ENCODE measurements at regions not wholly inside any gene's neighbourhood (a gene's known extent, or its start where the extent isn't known, plus 50 kb on each side); places are given as distances from the start of the nearest gene placed in this dataset.

DNA sequence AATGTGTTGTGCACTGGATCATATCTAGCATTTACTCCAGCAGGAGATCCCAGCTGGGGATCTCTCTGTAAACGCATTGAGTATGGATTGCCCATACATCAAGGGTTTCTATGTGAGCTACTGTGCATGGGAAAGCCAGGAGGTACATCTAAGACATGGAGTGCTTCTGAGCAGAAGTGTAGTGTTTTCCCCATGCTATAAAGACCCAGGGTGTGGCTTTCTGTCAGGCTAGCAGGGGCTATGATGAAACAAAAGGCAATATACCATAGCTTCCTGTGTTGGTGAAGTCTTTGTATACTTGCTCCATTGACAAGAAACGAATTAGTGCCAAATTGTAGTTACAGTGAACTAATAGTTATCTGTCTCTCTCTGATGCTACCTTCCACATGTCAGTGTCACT is 329.3 kb upstream of the TLE4 start:
- TF ChIP-seq, protein P1, sequence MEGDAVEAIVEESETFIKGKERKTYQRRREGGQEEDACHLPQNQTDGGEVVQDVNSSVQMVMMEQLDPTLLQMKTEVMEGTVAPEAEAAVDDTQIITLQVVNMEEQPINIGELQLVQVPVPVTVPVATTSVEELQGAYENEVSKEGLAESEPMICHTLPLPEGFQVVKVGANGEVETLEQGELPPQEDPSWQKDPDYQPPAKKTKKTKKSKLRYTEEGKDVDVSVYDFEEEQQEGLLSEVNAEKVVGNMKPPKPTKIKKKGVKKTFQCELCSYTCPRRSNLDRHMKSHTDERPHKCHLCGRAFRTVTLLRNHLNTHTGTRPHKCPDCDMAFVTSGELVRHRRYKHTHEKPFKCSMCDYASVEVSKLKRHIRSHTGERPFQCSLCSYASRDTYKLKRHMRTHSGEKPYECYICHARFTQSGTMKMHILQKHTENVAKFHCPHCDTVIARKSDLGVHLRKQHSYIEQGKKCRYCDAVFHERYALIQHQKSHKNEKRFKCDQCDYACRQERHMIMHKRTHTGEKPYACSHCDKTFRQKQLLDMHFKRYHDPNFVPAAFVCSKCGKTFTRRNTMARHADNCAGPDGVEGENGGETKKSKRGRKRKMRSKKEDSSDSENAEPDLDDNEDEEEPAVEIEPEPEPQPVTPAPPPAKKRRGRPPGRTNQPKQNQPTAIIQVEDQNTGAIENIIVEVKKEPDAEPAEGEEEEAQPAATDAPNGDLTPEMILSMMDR (IDR thresholded peaks at IDR 0.05; ENCODE audit: insufficient read depth, low read depth, low read length) = no peak
- Histone ChIP-seq H3K36me3 (ENCODE audit: control insufficient read depth, insufficient read depth, low read length) (no peaks in the 10 kb centered on the region), H3K27me3 (ENCODE audit: control insufficient read depth, insufficient read depth, low read length) (no peaks in the 10 kb centered on the region), H3K4me3 (ENCODE audit: low read depth, low read length) (no peak overlapping the region)
- no peak for DNase-seq (ENCODE audit: low read depth)
- CTCF ChIA-PET = no interaction called here
- POLR2A ChIA-PET = no interaction called here

DNA sequence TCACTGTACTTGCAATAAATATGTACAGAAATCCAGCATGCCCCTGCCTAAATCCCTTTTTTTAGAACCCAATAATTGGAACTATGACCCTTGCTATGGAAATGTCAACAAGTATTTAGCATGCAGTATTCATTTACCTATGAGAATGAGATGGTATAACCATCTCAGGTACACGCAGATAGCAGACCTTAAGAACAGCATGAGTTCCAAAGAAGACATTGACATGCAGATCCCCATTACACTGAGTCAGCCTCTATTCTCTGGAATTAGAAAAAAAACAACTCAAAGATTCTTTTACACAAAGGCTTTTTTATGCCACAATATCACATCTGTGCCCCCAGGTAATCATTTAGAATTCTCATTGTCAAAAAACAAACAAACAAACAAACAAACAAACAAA is 325.6 kb upstream of the TLE4 start:
- no peak for DNase-seq (ENCODE audit: low read depth)
- TF ChIP-seq, protein P1 (IDR thresholded peaks at IDR 0.05; ENCODE audit: insufficient read depth, low read depth, low read length) = no peak
- Histone ChIP-seq H3K4me3 (ENCODE audit: low read depth, low read length) (no peak overlapping the region), H3K36me3 (ENCODE audit: control insufficient read depth, insufficient read depth, low read length) (no peaks in the 10 kb centered on the region), H3K27me3 (ENCODE audit: control insufficient read depth, insufficient read depth, low read length) (no peaks in the 10 kb centered on the region)
- POLR2A ChIA-PET = no interaction called here
- CTCF ChIA-PET = no interaction called here

- POLR2A ChIA-PET = no interaction called here
- Histone ChIP-seq H3K4me3 (ENCODE audit: low read depth, low read length) (no peak overlapping the region), H3K27me3 (ENCODE audit: control insufficient read depth, insufficient read depth, low read length) (no peaks in the 10 kb centered on the region), H3K36me3 (ENCODE audit: control insufficient read depth, insufficient read depth, low read length) (no peaks in the 10 kb centered on the region)
- DNase-seq (ENCODE audit: low read depth) = no peak
- CTCF ChIA-PET = no interaction called here
- TF ChIP-seq, protein P1 (IDR thresholded peaks at IDR 0.05; ENCODE audit: insufficient read depth, low read depth, low read length) = no peak
Measured at GRCh38 chr9:79247021-79247420, 324.7 kb upstream of the TLE4 start.

- CTCF ChIA-PET = interaction anchor here (0.8 kb wide), 1 partner anchor 10 kb away, joined by 5 read pairs; no protein-coding TSS in a partner anchor
- no peak for DNase-seq (ENCODE audit: low read depth)
- no peaks in the 10 kb centered on the region for H3K27me3 ChIP-seq (ENCODE audit: control insufficient read depth, insufficient read depth, low read length)
- H3K4me3 ChIP-seq (ENCODE audit: low read depth, low read length) = no peak overlapping the region
- TF ChIP-seq, protein P1 (IDR thresholded peaks at IDR 0.05; ENCODE audit: insufficient read depth, low read depth, low read length) = no peak
- POLR2A ChIA-PET = no interaction called here
- H3K36me3 ChIP-seq (ENCODE audit: control insufficient read depth, insufficient read depth, low read length) = no peaks in the 10 kb centered on the region
Measured at GRCh38 chr9:79250806-79251205, 321.0 kb upstream of the TLE4 start.

DNA sequence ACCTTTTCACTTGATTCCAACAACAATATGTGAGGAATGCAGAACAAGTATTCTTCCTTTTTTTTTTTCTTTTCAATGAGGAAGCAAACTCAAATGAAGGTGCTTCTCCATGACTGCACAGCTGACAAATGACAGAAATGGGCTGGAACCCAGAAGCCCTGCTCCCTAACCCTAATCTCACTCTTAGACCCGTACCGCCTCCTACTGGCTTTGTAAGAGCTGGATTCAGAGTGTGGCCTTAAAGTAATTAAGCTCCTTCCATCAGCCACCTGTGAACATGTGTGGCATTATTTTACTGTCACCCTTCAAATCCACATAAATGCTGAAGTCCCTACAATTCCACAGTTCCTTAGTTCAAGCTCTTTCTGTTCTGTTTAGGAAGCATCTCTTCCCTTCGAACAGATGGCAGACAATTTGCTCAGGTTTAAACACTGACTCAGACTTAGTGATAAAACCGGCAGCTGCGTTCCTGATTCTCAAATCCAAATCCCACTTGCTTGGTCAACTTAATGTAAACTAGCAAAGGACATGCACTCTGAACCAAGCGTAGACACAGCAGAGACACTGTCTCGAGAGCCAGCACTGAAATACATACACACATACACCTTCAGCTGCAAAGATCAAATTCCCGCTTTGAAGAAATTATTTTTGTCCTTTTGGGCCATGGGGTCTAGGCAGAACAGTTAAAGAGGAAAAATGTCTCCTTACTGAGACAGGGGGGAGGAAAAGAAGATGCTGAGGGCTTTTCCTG is 316.7 kb upstream of the TLE4 start:
- TF ChIP-seq, protein P1 (IDR thresholded peaks at IDR 0.05; ENCODE audit: insufficient read depth, low read depth, low read length) = no peak
- CTCF ChIA-PET = interaction anchor here (1.1 to 1.2 kb wide), 2 partner anchors 13 to 19 kb away, joined by 3 read pairs; no protein-coding TSS in a partner anchor
- H3K4me3 ChIP-seq (ENCODE audit: low read depth, low read length) = no peak overlapping the region
- H3K36me3 ChIP-seq (ENCODE audit: control insufficient read depth, insufficient read depth, low read length) = no peaks in the 10 kb centered on the region
- DNase-seq (ENCODE audit: low read depth) = no peak
- H3K27me3 ChIP-seq (ENCODE audit: control insufficient read depth, insufficient read depth, low read length) = no peaks in the 10 kb centered on the region
- POLR2A ChIA-PET = no interaction called here

Measured in BJ (cell line).